ENCODE measurements at regions not wholly inside any gene's neighbourhood (a gene's known extent, or its start where the extent isn't known, plus 50 kb on each side); places are given as distances from the start of the nearest gene placed in this dataset.

DNA sequence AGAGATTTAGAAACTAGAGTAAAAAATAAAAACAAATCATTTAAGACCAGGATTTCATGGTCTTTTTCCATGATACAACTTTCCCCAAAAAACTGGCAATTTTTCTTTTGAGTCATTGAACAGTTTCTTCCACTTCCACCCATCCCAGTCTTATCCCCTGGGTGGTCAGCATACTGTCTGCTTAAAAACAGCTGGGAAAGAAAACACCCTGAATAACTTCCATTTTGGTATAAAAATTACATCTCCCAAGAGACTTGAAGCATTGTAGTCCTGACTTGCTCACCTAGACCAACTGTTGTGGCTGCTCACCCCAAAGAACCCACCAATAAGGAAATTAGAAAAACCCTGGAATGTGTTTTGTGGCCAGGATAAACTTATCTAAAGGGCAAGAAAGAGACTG lies 731.3 kb downstream of the NR2F1-AS1 start:
- no peak for TF ChIP-seq EZH2phosphoT487 (IDR thresholded peaks at IDR 0.05; ENCODE audit: borderline replicate concordance, low read depth, low read length)
- TF ChIP-seq, protein P1, sequence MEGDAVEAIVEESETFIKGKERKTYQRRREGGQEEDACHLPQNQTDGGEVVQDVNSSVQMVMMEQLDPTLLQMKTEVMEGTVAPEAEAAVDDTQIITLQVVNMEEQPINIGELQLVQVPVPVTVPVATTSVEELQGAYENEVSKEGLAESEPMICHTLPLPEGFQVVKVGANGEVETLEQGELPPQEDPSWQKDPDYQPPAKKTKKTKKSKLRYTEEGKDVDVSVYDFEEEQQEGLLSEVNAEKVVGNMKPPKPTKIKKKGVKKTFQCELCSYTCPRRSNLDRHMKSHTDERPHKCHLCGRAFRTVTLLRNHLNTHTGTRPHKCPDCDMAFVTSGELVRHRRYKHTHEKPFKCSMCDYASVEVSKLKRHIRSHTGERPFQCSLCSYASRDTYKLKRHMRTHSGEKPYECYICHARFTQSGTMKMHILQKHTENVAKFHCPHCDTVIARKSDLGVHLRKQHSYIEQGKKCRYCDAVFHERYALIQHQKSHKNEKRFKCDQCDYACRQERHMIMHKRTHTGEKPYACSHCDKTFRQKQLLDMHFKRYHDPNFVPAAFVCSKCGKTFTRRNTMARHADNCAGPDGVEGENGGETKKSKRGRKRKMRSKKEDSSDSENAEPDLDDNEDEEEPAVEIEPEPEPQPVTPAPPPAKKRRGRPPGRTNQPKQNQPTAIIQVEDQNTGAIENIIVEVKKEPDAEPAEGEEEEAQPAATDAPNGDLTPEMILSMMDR (conservative IDR thresholded peaks at IDR 0.05; ENCODE audit: low read length), result no peak

Measured in OCI-LY7 (cell line).